GM12878 (cell line): ENCODE measurements at regions not wholly inside any gene's neighbourhood (a gene's known extent, or its start where the extent isn't known, plus 50 kb on each side); places are given as distances from the start of the nearest gene placed in this dataset.

Source experiments
- ATAC-seq: fragments of 200-7000 bp; cut with Tn5 transposase; 3 replicates; pipeline ENCODE4 v1.9.1; 2020; ENCODE audit warnings: mild to moderate bottlenecking, moderate library complexity
- BruUV-seq: library from RNA; stranded (reverse); fragments of 400-500 nt; replicated peaks from 2 replicates; lab custom pipeline; 2021; lab: Mats Ljungman, UMichigan
- CTCF ChIA-PET: fragments of 300-600 bp; sonication (Branson Sonifier 250); formaldehyde crosslinking; extraction: SDS; loops from one replicate; lab custom pipeline; 2021; ENCODE audit warnings: inconsistent platforms; lab: Yijun Ruan, JAX
- POLR2A ChIA-PET: fragments of 350-600 bp; formaldehyde crosslinking; extraction: SDS; loops from one replicate; lab custom pipeline; 2021; ENCODE audit warnings: inconsistent platforms; lab: Charles Lee
- RAD21 ChIA-PET: fragments of 300-600 bp; sonication (Branson Sonifier 250); formaldehyde crosslinking; loops from one replicate; lab custom pipeline; 2023; ENCODE audit warnings: antibody characterized with exemption; ENCODE audit not compliant: unreplicated experiment; lab: Charles Lee
- SMC1A ChIA-PET: fragments of 300-600 bp; sonication (Branson Sonifier 250); formaldehyde crosslinking; loops from one replicate; lab custom pipeline; 2023; ENCODE audit not compliant: unreplicated experiment, uncharacterized antibody; lab: Charles Lee
- DNase-seq: peaks from one replicate; pipeline ENCODE4 v3.0.0-alpha.2; 2011; ENCODE audit warnings: low read depth, low spot score
- FAIRE-seq: peaks from 3 replicates; lab custom pipeline; 2011; peaks lifted over from hg19 to GRCh38; lab: Jason Lieb, UNC
- H2AFZ ChIP-seq: 2 replicates; pipeline ENCODE4 v1.6.0; 2011; ENCODE audit warnings: low read depth, low read length, control low read depth; ENCODE audit not compliant: control insufficient read depth
- H3K27ac ChIP-seq: 2 replicates; pipeline ENCODE4 v1.5.1; 2011; ENCODE audit warnings: control low read depth; ENCODE audit not compliant: control insufficient read depth, insufficient read depth
- H3K27me3 ChIP-seq, 2 experiments: replicated peaks in 1 of 2; 2 replicates each; pipeline versions ENCODE4 v1.6.0 to v1.6.1; 2011; ENCODE audit warnings: low read length in 1 of 2; ENCODE audit not compliant: control insufficient read depth in 2 of 2, insufficient read depth in 2 of 2
- H3K36me3 ChIP-seq, 2 experiments: 2 replicates each; pipeline ENCODE4 v1.5.1; 2011; ENCODE audit warnings: low read length in 1 of 2; ENCODE audit not compliant: control insufficient read depth in 2 of 2, insufficient read depth in 2 of 2
- H3K4me1 ChIP-seq: 2 replicates; pipeline ENCODE4 v1.6.1; 2011; ENCODE audit warnings: mild to moderate bottlenecking, low read length, moderate library complexity, mixed read lengths; ENCODE audit not compliant: control insufficient read depth, insufficient read depth
- H3K4me2 ChIP-seq: 2 replicates; pipeline ENCODE4 v1.6.0; 2011; ENCODE audit warnings: control low read depth; ENCODE audit not compliant: control insufficient read depth, insufficient read depth
- H3K4me3 ChIP-seq: fragments of 200-600 bp; sonication (generic); 2 replicates; pipeline ENCODE4 v1.5.1; 2016
- H3K79me2 ChIP-seq: 2 replicates; pipeline ENCODE4 v1.6.0; 2011; ENCODE audit warnings: low read length; ENCODE audit not compliant: control insufficient read depth, insufficient read depth
- H3K9ac ChIP-seq: 2 replicates; pipeline ENCODE4 v1.8.0; 2011; ENCODE audit warnings: low read length, control low read depth, mixed read lengths; ENCODE audit not compliant: control insufficient read depth, insufficient read depth
- H3K9me3 ChIP-seq: replicated peaks from 3 replicates; pipeline ENCODE4 v1.5.1; 2011; ENCODE audit warnings: mild to moderate bottlenecking, low read length; ENCODE audit not compliant: control insufficient read depth, insufficient read depth
- H4K20me1 ChIP-seq: 2 replicates; pipeline ENCODE4 v1.6.0; 2011; ENCODE audit not compliant: control insufficient read depth, insufficient read depth
- HCFC1 ChIP-seq: fragments of 150-350 bp; IDR thresholded peaks from 2 replicates; pipeline ENCODE4 v1.6.1; 2014; ENCODE audit warnings: low read length
- IKZF2 ChIP-seq, 2 experiments: fragments of 450-650 bp; IDR thresholded peaks; 2 replicates each; pipeline ENCODE4 v1.6.1; 2017; ENCODE audit warnings: mild to moderate bottlenecking in 2 of 2, moderate library complexity in 2 of 2
- IRF4 ChIP-seq: IDR thresholded peaks from 2 replicates; pipeline ENCODE4 v1.6.1; 2011; ENCODE audit warnings: low read depth, low read length
- LARP7 ChIP-seq: fragments of 450-650 bp; IDR thresholded peaks from 2 replicates; pipeline ENCODE4 v1.6.1; 2017; ENCODE audit warnings: mild to moderate bottlenecking
- MEF2A ChIP-seq: IDR thresholded peaks from 2 replicates; pipeline ENCODE4 v1.6.1; 2011; ENCODE audit warnings: low read depth, mild to moderate bottlenecking, low read length, moderate library complexity; ENCODE audit not compliant: insufficient read depth
- MTA3 ChIP-seq: IDR thresholded peaks from 2 replicates; pipeline ENCODE4 v1.6.1; 2012; ENCODE audit warnings: low read length, inconsistent platforms, borderline replicate concordance
- NFIC ChIP-seq: IDR thresholded peaks from 2 replicates; pipeline ENCODE4 v1.6.1; 2012; ENCODE audit warnings: low read depth, mild to moderate bottlenecking, inconsistent platforms, low read length, moderate library complexity
- NR2C2 ChIP-seq: IDR thresholded peaks from 2 replicates; pipeline ENCODE4 v1.6.1; 2011; ENCODE audit warnings: borderline replicate concordance, low read depth; ENCODE audit not compliant: control insufficient read depth, insufficient read length
- NR2F1 ChIP-seq: fragments of 450-650 bp; conservative IDR thresholded peaks from 2 replicates; pipeline ENCODE4 v1.6.1; 2017; ENCODE audit warnings: mild to moderate bottlenecking
- NRF1 ChIP-seq: conservative IDR thresholded peaks from 2 replicates; pipeline ENCODE4 v1.6.1; 2011; ENCODE audit warnings: mild to moderate bottlenecking, low read depth, low read length, improper control_type of control experiment
- SUPT20H ChIP-seq: IDR thresholded peaks from 2 replicates; pipeline ENCODE4 v1.6.1; 2011; ENCODE audit warnings: low read depth, mild to moderate bottlenecking, low read length, moderate library complexity, borderline replicate concordance; ENCODE audit not compliant: control insufficient read depth
- WGBS: methylation state at CpG from one replicate; pipeline ENCODE4 v1.1.6; 2016; ENCODE audit warnings: low lambda C conversion rate; ENCODE audit not compliant: insufficient replicate concordance, insufficient coverage; ENCODE audit errors: missing lambda C conversion rate; 5-methylcytosine and 5-hydroxymethylcytosine counted together
- in situ Hi-C: fragments of 300-500 bp; cut with MboI; formaldehyde crosslinking; loops from 9 replicates; pipeline ENCODE4 v1.14.3; 2018; ENCODE audit warnings: mixed read lengths
- intact Hi-C: fragments of 100-400 bp; cut with micrococcal nuclease; formaldehyde crosslinking; loops from one replicate; pipeline ENCODE4 v1.14.2; 2022; ENCODE audit not compliant: unreplicated experiment
- TF ChIP-seq, protein P1 (sequence below): IDR thresholded peaks from 2 replicates; pipeline ENCODE4 v1.6.1; 2011; ENCODE audit warnings: mild to moderate bottlenecking, low read depth, low read length, moderate library complexity; ENCODE audit not compliant: insufficient replicate concordance
- TF ChIP-seq, protein P2 (sequence below): IDR thresholded peaks from 2 replicates; pipeline ENCODE4 v1.6.1; 2012; ENCODE audit warnings: mild to moderate bottlenecking, low read depth, low read length

DNA sequence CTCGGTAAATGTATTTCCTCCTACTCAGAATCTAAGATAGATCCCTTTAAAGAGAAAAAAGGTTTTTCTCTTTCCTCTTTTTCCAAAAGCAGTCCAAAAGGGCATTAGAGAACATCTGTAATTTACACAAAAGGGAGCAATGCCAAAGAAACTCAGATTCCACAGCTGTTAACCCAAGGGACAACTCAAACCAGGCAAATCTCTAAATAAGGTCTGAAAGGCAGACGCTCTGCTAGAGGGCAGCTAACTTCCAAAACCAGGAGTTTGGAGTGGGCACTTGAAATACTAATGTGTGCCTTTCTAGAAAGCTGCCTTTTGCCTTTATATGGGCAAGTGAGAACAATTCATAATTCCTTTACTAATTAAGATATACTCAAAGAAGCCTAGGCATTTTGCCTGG lies 435.7 kb downstream of the ZFHX3 start:
- TF ChIP-seq NR2F1: no peak
- TF ChIP-seq, protein P1, sequence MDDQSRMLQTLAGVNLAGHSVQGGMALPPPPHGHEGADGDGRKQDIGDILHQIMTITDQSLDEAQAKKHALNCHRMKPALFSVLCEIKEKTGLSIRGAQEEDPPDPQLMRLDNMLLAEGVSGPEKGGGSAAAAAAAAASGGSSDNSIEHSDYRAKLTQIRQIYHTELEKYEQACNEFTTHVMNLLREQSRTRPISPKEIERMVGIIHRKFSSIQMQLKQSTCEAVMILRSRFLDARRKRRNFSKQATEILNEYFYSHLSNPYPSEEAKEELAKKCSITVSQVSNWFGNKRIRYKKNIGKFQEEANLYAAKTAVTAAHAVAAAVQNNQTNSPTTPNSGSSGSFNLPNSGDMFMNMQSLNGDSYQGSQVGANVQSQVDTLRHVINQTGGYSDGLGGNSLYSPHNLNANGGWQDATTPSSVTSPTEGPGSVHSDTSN: no peak
- no peak for TF ChIP-seq MTA3
- Histone ChIP-seq H3K27ac (no peak overlapping the region), H3K36me3 (0 out of 4 replicates have a peak, but pooled peaks cover 0 to 2% of the 10 kb centered on the region in 2 experiments), H3K4me2 (no peak overlapping the region), H3K79me2 (no peaks in the 10 kb centered on the region), H2AFZ (no peak overlapping the region), H3K27me3 (no peaks in the 10 kb centered on the region), H3K4me1 (peaks cover 8% of the 10 kb centered on the region; the same call in 1 of the 2 replicates), H3K9me3 (peaks cover 2% of the 10 kb centered on the region; the same call in 1 of the 3 replicates), H4K20me1 (no peaks in the 10 kb centered on the region), H3K9ac (no peak overlapping the region), H3K4me3 (no peak overlapping the region)
- ChIA-PET SMC1A (no interaction called here), POLR2A (interaction anchor here (0.9 kb wide), 1 partner anchor 9 kb away, joined by 3 read pairs; no protein-coding TSS in a partner anchor), CTCF (no interaction called here), RAD21 (no interaction called here)
- DNase-seq (no peak), ATAC-seq (no peak), FAIRE-seq (no peak)
- intact Hi-C loops (no loop called here), in situ Hi-C loops (no loop called here)
- BruUV-seq: no TSS peak
- 95% methylated on average over 2 of the region's 2 CpGs for WGBS

DNA sequence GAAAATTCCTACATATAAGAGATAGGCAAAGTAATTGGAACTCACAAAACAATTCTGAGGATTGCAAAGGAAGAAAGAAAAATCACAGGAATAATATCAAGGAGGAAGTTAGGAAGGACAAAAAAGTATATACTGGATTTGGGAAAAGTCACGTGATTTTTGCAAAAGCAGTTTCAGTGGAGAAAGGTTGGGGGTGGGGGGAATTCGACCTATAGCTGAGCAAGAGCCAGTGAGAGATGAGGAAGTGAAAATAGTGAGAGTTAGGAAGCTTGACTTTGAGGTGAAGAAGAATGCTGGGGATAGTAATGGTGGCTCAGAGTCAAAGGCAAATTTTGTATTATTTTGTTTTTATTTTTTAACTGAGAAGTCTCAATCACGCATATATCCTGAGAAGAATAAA lies 438.0 kb upstream of the PMFBP1 start:
- Histone ChIP-seq H3K9me3 (no peaks in the 10 kb centered on the region), H3K4me1 (peaks cover 8% of the 10 kb centered on the region; the same call in 1 of the 2 replicates), H3K36me3 (no peaks in the 10 kb centered on the region), H3K79me2 (no peaks in the 10 kb centered on the region), H3K27ac (no peak overlapping the region), H3K9ac (no peak overlapping the region), H4K20me1 (no peaks in the 10 kb centered on the region), H3K4me2 (no peak overlapping the region), H3K4me3 (no peak overlapping the region), H2AFZ (no peak overlapping the region), H3K27me3 (no peaks in the 10 kb centered on the region)
- ChIA-PET SMC1A (interaction anchor here (0.6 to 2.1 kb wide), 3 partner anchors 9 to 54 kb away, joined by 3 to 4 read pairs (median 4); no protein-coding TSS in a partner anchor), RAD21 (interaction anchor here (1.4 kb wide), 1 partner anchor 49 kb away, joined by 5 read pairs; no protein-coding TSS in a partner anchor), CTCF (interaction anchor here (0.6 kb wide), 1 partner anchor 49 kb away, joined by 3 read pairs; no protein-coding TSS in a partner anchor), POLR2A (no interaction called here)
- intact Hi-C loops: no loop called here
- no peak for DNase-seq
- 19% methylated on average over 3 of the region's 3 CpGs for WGBS
- FAIRE-seq: no peak
- peak; percentile 56; the same call in 2 of the 3 replicates for ATAC-seq
- BruUV-seq: no TSS peak
- in situ Hi-C loops: no loop called here
- TF ChIP-seq HCFC1: no peak
- TF ChIP-seq MEF2A: no peak
- no peak for TF ChIP-seq NR2C2
- no peak for TF ChIP-seq SUPT20H
- TF ChIP-seq, protein P2, sequence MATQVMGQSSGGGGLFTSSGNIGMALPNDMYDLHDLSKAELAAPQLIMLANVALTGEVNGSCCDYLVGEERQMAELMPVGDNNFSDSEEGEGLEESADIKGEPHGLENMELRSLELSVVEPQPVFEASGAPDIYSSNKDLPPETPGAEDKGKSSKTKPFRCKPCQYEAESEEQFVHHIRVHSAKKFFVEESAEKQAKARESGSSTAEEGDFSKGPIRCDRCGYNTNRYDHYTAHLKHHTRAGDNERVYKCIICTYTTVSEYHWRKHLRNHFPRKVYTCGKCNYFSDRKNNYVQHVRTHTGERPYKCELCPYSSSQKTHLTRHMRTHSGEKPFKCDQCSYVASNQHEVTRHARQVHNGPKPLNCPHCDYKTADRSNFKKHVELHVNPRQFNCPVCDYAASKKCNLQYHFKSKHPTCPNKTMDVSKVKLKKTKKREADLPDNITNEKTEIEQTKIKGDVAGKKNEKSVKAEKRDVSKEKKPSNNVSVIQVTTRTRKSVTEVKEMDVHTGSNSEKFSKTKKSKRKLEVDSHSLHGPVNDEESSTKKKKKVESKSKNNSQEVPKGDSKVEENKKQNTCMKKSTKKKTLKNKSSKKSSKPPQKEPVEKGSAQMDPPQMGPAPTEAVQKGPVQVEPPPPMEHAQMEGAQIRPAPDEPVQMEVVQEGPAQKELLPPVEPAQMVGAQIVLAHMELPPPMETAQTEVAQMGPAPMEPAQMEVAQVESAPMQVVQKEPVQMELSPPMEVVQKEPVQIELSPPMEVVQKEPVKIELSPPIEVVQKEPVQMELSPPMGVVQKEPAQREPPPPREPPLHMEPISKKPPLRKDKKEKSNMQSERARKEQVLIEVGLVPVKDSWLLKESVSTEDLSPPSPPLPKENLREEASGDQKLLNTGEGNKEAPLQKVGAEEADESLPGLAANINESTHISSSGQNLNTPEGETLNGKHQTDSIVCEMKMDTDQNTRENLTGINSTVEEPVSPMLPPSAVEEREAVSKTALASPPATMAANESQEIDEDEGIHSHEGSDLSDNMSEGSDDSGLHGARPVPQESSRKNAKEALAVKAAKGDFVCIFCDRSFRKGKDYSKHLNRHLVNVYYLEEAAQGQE: no peak
- TF ChIP-seq IRF4: peak; percentile 49; the same call in 1 of the 2 replicates
- TF ChIP-seq NRF1: no peak
- TF ChIP-seq IKZF2 (IDR thresholded peaks at IDR 0.05): peak; percentile 79
- no peak for TF ChIP-seq NFIC
- TF ChIP-seq LARP7: no peak
